Neural cell (in vitro differentiated cells): ENCODE measurements at regions not wholly inside any gene's neighbourhood (a gene's known extent, or its start where the extent isn't known, plus 50 kb on each side); places are given as distances from the start of the nearest gene placed in this dataset.

ENCODE experiments used
- H2AFZ ChIP-seq: fragments of 200-600, 300-800 bp; sonication (generic), shearing (Covaris generic); 2 replicates; pipeline ENCODE4 v1.6.0; 2014; ENCODE audit warnings: low read depth, mild to moderate bottlenecking, antibody characterized with exemption, low read length, moderate library complexity
- H3F3A ChIP-seq: fragments of 200-600 bp; shearing (Covaris generic); 2 replicates; pipeline ENCODE4 v1.6.1; 2016; ENCODE audit warnings: mild to moderate bottlenecking, moderate library complexity, mixed read lengths, antibody characterized with exemption, low read length; ENCODE audit not compliant: insufficient read depth, poor library complexity, severe bottlenecking
- H3K27ac ChIP-seq: fragments of 200-600, 300-800 bp; sonication (generic), shearing (Covaris generic); 2 replicates; pipeline ENCODE4 v1.5.1; 2014; ENCODE audit warnings: mild to moderate bottlenecking, low read length, moderate library complexity
- H3K27me3 ChIP-seq: fragments of 300-800, 200-600 bp; sonication (generic), shearing (Covaris generic); 2 replicates; pipeline ENCODE4 v1.6.0; 2014; ENCODE audit warnings: mild to moderate bottlenecking, low read depth, low read length, moderate library complexity; ENCODE audit not compliant: insufficient read depth
- H3K36me3 ChIP-seq: fragments of 300-800, 200-600 bp; sonication (generic), shearing (Covaris generic); 2 replicates; pipeline ENCODE4 v1.5.1; 2014; ENCODE audit warnings: mild to moderate bottlenecking, antibody characterized with exemption, low read length, moderate library complexity; ENCODE audit not compliant: insufficient read depth
- H3K4me2 ChIP-seq: fragments of 300-800, 200-600 bp; sonication (generic), shearing (Covaris generic); 2 replicates; pipeline ENCODE4 v1.6.0; 2014; ENCODE audit warnings: mild to moderate bottlenecking, low read length
- H3K4me3 ChIP-seq: fragments of 300-800, 200-600 bp; sonication (generic), shearing (Covaris generic); 2 replicates; pipeline ENCODE4 v1.5.1; 2014; ENCODE audit warnings: mild to moderate bottlenecking, low read length, moderate library complexity
- H3K79me2 ChIP-seq: fragments of 200-600 bp; shearing (Covaris generic); replicated peaks from 2 replicates; pipeline ENCODE4 v1.6.0; 2014; ENCODE audit warnings: mild to moderate bottlenecking, low read length, moderate library complexity; ENCODE audit not compliant: insufficient read depth
- H3K9ac ChIP-seq: fragments of 300-800, 200-600 bp; sonication (generic), shearing (Covaris generic); 2 replicates; pipeline ENCODE4 v1.6.1; 2016; ENCODE audit warnings: mild to moderate bottlenecking, low read length, mixed read lengths
- H3K9me2 ChIP-seq: fragments of 200-600 bp; shearing (Covaris generic); 2 replicates; pipeline ENCODE4 v1.6.1; 2016; ENCODE audit warnings: mild to moderate bottlenecking, low read length, mixed read lengths; ENCODE audit not compliant: insufficient read depth
- H3K9me3 ChIP-seq: fragments of 200-600, 300-800 bp; sonication (generic), shearing (Covaris generic); 2 replicates; pipeline ENCODE4 v1.6.1; 2016; ENCODE audit warnings: mild to moderate bottlenecking, mixed run types, low read length, moderate library complexity, mixed read lengths
- H4K20me1 ChIP-seq: fragments of 200-600 bp; shearing (Covaris generic); 2 replicates; pipeline ENCODE4 v1.6.1; 2016; ENCODE audit warnings: mild to moderate bottlenecking, mixed run types; ENCODE audit not compliant: insufficient read depth
- CTCF ChIP-seq: fragments of 450-650 bp; IDR thresholded peaks from 2 replicates; pipeline ENCODE4 v1.5.1; 2014; ENCODE audit warnings: antibody characterized with exemption, mild to moderate bottlenecking, moderate library complexity; ENCODE audit not compliant: poor library complexity, severe bottlenecking
- EP300 ChIP-seq: fragments of 450-650 bp; conservative IDR thresholded peaks from 2 replicates; pipeline ENCODE4 v1.6.1; 2014; ENCODE audit warnings: antibody characterized with exemption, mild to moderate bottlenecking, moderate library complexity; ENCODE audit not compliant: poor library complexity, severe bottlenecking
- EZH2 ChIP-seq: fragments of 200-600, 300-800 bp; shearing (Covaris generic), sonication (generic); IDR thresholded peaks from 2 replicates; pipeline ENCODE4 v1.6.1; 2014; ENCODE audit warnings: antibody characterized with exemption, low read length, borderline replicate concordance, mild to moderate bottlenecking; ENCODE audit not compliant: insufficient read depth, poor library complexity, severe bottlenecking
- MXI1 ChIP-seq: fragments of 450-650 bp; conservative IDR thresholded peaks from 2 replicates; pipeline ENCODE4 v1.6.1; 2014; ENCODE audit warnings: antibody characterized with exemption, mild to moderate bottlenecking; ENCODE audit not compliant: poor library complexity, severe bottlenecking
- POLR2AphosphoS5 ChIP-seq: IDR thresholded peaks from 2 replicates; pipeline ENCODE4 v1.6.1; 2012
- RAD21 ChIP-seq: fragments of 450-650 bp; conservative IDR thresholded peaks from 2 replicates; pipeline ENCODE4 v1.6.1; 2014; ENCODE audit warnings: antibody characterized with exemption, mild to moderate bottlenecking, moderate library complexity
- SMC3 ChIP-seq: fragments of 450-650 bp; conservative IDR thresholded peaks from 2 replicates; pipeline ENCODE4 v1.6.1; 2014; ENCODE audit warnings: antibody characterized with exemption, mild to moderate bottlenecking, moderate library complexity; ENCODE audit not compliant: poor library complexity
- TAF1 ChIP-seq: IDR thresholded peaks from 2 replicates; pipeline ENCODE4 v1.6.1; 2012; ENCODE audit warnings: low read depth
- TF ChIP-seq, protein P1 (sequence below): IDR thresholded peaks from 2 replicates; pipeline ENCODE4 v1.6.1; 2012; ENCODE audit warnings: borderline replicate concordance

DNA sequence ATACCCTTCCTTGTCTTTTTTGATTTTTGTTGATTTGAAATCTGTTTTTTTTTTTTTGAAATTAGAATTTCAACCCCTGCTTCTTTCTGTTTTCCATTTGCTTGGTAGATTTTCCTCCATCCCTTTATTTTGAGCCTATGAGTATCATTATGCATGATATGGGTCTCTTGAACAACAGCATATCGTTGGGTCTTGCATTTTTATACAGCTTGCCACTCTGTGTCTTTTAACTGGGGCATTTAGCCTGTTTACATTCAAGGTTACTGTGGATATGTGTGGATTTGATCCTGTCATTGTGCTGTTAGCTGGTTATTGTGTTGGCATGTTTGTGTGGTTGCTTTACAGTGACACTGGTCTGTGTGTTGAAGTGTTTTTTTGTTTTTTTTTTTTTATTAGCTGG lies 99.7 kb upstream of the P3H2 start:
- Histone ChIP-seq H2AFZ (no peak overlapping the region), H4K20me1 (no peaks in the 10 kb centered on the region), H3K36me3 (no peaks in the 10 kb centered on the region), H3F3A (no peaks in the 10 kb centered on the region), H3K4me2 (no peak overlapping the region), H3K9ac (no peak overlapping the region), H3K9me2 (no peaks in the 10 kb centered on the region), H3K27ac (no peak overlapping the region), H3K4me3 (no peak overlapping the region), H3K9me3 (no peaks in the 10 kb centered on the region), H3K79me2 (no peaks in the 10 kb centered on the region), H3K27me3 (no peaks in the 10 kb centered on the region)
- no peak for TF ChIP-seq POLR2AphosphoS5
- TF ChIP-seq TAF1: no peak
- TF ChIP-seq EP300: no peak
- TF ChIP-seq EZH2: no peak
- no peak for TF ChIP-seq SMC3
- no peak for TF ChIP-seq RAD21
- TF ChIP-seq CTCF: no peak
- TF ChIP-seq MXI1: no peak
- TF ChIP-seq, protein P1, sequence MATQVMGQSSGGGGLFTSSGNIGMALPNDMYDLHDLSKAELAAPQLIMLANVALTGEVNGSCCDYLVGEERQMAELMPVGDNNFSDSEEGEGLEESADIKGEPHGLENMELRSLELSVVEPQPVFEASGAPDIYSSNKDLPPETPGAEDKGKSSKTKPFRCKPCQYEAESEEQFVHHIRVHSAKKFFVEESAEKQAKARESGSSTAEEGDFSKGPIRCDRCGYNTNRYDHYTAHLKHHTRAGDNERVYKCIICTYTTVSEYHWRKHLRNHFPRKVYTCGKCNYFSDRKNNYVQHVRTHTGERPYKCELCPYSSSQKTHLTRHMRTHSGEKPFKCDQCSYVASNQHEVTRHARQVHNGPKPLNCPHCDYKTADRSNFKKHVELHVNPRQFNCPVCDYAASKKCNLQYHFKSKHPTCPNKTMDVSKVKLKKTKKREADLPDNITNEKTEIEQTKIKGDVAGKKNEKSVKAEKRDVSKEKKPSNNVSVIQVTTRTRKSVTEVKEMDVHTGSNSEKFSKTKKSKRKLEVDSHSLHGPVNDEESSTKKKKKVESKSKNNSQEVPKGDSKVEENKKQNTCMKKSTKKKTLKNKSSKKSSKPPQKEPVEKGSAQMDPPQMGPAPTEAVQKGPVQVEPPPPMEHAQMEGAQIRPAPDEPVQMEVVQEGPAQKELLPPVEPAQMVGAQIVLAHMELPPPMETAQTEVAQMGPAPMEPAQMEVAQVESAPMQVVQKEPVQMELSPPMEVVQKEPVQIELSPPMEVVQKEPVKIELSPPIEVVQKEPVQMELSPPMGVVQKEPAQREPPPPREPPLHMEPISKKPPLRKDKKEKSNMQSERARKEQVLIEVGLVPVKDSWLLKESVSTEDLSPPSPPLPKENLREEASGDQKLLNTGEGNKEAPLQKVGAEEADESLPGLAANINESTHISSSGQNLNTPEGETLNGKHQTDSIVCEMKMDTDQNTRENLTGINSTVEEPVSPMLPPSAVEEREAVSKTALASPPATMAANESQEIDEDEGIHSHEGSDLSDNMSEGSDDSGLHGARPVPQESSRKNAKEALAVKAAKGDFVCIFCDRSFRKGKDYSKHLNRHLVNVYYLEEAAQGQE: no peak

- Histone ChIP-seq H3K36me3 (no peaks in the 10 kb centered on the region), H3F3A (no peaks in the 10 kb centered on the region), H3K4me3 (no peak overlapping the region), H2AFZ (no peak overlapping the region), H3K79me2 (no peaks in the 10 kb centered on the region), H3K9me3 (no peaks in the 10 kb centered on the region), H3K9me2 (no peaks in the 10 kb centered on the region), H3K27ac (no peak overlapping the region), H3K4me2 (no peak overlapping the region), H3K27me3 (no peaks in the 10 kb centered on the region), H4K20me1 (no peaks in the 10 kb centered on the region), H3K9ac (no peak overlapping the region)
- no peak for TF ChIP-seq MXI1
- TF ChIP-seq POLR2AphosphoS5: no peak
- no peak for TF ChIP-seq CTCF
- no peak for TF ChIP-seq RAD21
- TF ChIP-seq TAF1: no peak
- TF ChIP-seq EZH2: no peak
- no peak for TF ChIP-seq EP300
- TF ChIP-seq SMC3: no peak
- TF ChIP-seq, protein P1: no peak
Observed at GRCh38 chr3:190217081-190217480, 96.4 kb upstream of the P3H2 start.
